CD4-positive, alpha-beta memory T cell (primary cell): ENCODE measurements at regions not wholly inside any gene's neighbourhood (a gene's known extent, or its start where the extent isn't known, plus 50 kb on each side); places are given as distances from the start of the nearest gene placed in this dataset.
"Not testable (repeated sequence)": the region's sequence is repeated elsewhere in the genome, so short reads cannot be mapped to it uniquely, and the experiment has no call there.

Experiments used
- CTCF ChIA-PET: fragments of 350-600 bp; sonication (Branson Sonifier 250); formaldehyde crosslinking; loops from one replicate; lab custom pipeline; 2021; ENCODE audit warnings: inconsistent platforms; ENCODE audit not compliant: partially characterized antibody; lab: Charles Lee
- POLR2A ChIA-PET: fragments of 350-600 bp; sonication (Branson Sonifier 250); formaldehyde crosslinking; loops from one replicate; lab custom pipeline; 2021; ENCODE audit not compliant: partially characterized antibody; lab: Charles Lee
- DNase-seq, 5 donors: peaks; one replicate each; pipeline versions ENCODE4 v3.0.0 to v3.0.0-alpha.2; 2020 to 2022; ENCODE audit warnings: mixed read lengths in 1 of 5
- H3K27ac ChIP-seq: one replicate; pipeline ENCODE4 v1.7.0; 2013; ENCODE audit warnings: low read depth, low read length
- H3K27me3 ChIP-seq: 2 replicates; pipeline ENCODE4 v1.7.0; 2013; ENCODE audit warnings: mild to moderate bottlenecking, low read length, moderate library complexity; ENCODE audit not compliant: insufficient read depth
- H3K36me3 ChIP-seq: 2 replicates; pipeline ENCODE4 v1.7.0; 2013; ENCODE audit warnings: mild to moderate bottlenecking, low read length, moderate library complexity; ENCODE audit not compliant: insufficient read depth
- H3K4me1 ChIP-seq: 2 replicates; pipeline ENCODE4 v1.7.0; 2013; ENCODE audit warnings: mild to moderate bottlenecking, low read length, moderate library complexity; ENCODE audit not compliant: insufficient read depth
- H3K4me3 ChIP-seq, 2 donors: one replicate each; pipeline ENCODE4 v1.7.0; 2013; ENCODE audit warnings: low read length in 2 of 2, mild to moderate bottlenecking in 1 of 2
- H3K9me3 ChIP-seq, 2 donors: one replicate each; pipeline ENCODE4 v1.7.0; 2013; ENCODE audit warnings: low read length in 2 of 2, control low read depth in 1 of 2; ENCODE audit not compliant: control insufficient read depth in 1 of 2
- H3K27ac Mint-ChIP-seq, 7 donors: one replicate each; pipeline ENCODE4 v1.8.0; 2020 to 2021; ENCODE audit warnings: mixed read lengths in 7 of 7, mild to moderate bottlenecking in 6 of 7, inconsistent platforms in 3 of 7, moderate library complexity in 3 of 7
- H3K27me3 Mint-ChIP-seq, 2 donors: one replicate each; pipeline ENCODE4 v1.8.0; 2020 to 2021; ENCODE audit warnings: mixed read lengths in 2 of 2
- H3K36me3 Mint-ChIP-seq, 2 donors: one replicate each; pipeline ENCODE4 v1.8.0; 2020 to 2021; ENCODE audit warnings: mixed read lengths in 2 of 2, inconsistent platforms in 1 of 2, mild to moderate bottlenecking in 1 of 2
- H3K4me1 Mint-ChIP-seq, 4 donors: one replicate each; pipeline ENCODE4 v1.8.0; 2020 to 2021; ENCODE audit warnings: mixed read lengths in 4 of 4, mild to moderate bottlenecking in 1 of 4
- H3K4me3 Mint-ChIP-seq, 8 donors: one replicate each; pipeline ENCODE4 v1.8.0; 2020 to 2021; ENCODE audit warnings: mixed read lengths in 8 of 8, mild to moderate bottlenecking in 7 of 8, moderate library complexity in 6 of 8, inconsistent platforms in 3 of 8
- H3K9me3 Mint-ChIP-seq, 8 donors: one replicate each; pipeline ENCODE4 v1.8.0; 2020 to 2021; ENCODE audit warnings: mixed read lengths in 8 of 8, mild to moderate bottlenecking in 5 of 8, inconsistent platforms in 3 of 8, moderate library complexity in 1 of 8
- intact Hi-C: fragments of 100-400 bp; cut with micrococcal nuclease; formaldehyde crosslinking; loops from one replicate; pipeline ENCODE4 v1.15.1; 2023

DNA sequence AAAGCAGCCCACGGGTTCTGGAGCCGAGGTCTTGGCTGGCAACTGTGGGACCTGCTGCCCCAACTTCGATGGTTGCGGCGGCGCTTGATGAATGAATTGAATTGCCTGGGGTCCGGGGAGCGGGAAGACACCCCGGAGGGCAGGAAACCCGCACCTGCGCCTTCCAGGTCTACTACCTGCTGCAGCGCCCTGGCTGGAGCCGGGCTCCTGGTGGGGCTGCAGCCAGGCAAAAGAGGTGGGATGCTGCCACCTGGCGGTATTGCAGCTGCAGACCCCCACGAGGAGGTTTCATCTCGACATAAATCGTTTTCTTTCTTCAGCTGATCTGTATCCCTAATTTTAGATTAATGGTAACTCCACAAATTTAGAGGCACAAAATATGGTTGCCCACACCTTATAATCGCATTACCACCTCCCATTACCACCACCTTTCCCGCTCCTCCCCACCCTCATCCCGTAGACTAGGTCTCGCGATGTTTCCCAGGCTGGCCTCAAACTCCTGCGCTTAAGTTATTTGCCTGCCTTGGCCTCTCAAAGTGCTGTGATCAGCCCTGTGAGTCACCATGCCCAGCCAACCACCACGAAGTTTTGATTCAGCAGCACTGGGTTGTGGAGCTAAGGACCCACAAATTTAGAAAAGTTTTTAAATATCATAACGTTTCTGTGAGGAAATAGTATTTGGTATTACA lies 1492.4 kb upstream of the DEFB115 start:
- H3K4me1 ChIP-seq, H3K4me1 Mint-ChIP-seq, H3K27me3 Mint-ChIP-seq, CTCF ChIA-PET, POLR2A ChIA-PET, H3K36me3 Mint-ChIP-seq, H3K27ac Mint-ChIP-seq, H3K9me3 ChIP-seq, H3K27ac ChIP-seq, H3K4me3 ChIP-seq, H3K27me3 ChIP-seq, H3K36me3 ChIP-seq: not testable (repeated sequence)
- Mint-ChIP-seq H3K4me3 (peak overlapping the region in 1 of 8 donors; percentile 58), H3K9me3 (peaks cover 0 to 34% (median 8%) of the 10 kb centered on the region in 8 donors)
- peak in 1 of 5 donors; percentile 44 for DNase-seq
- intact Hi-C loops = loop anchor here (5.0 kb wide), 1 partner anchor 233 kb away; no protein-coding TSS in a partner anchor

- H3K36me3 ChIP-seq, H3K4me1 ChIP-seq, intact Hi-C loops, H3K27ac Mint-ChIP-seq, H3K36me3 Mint-ChIP-seq, POLR2A ChIA-PET, CTCF ChIA-PET, H3K27ac ChIP-seq, DNase-seq, H3K4me3 Mint-ChIP-seq, H3K4me1 Mint-ChIP-seq, H3K4me3 ChIP-seq, H3K9me3 ChIP-seq, H3K27me3 ChIP-seq, H3K27me3 Mint-ChIP-seq: not testable (repeated sequence)
- peaks cover 5 to 38% (median 17%) of the 10 kb centered on the region in 8 donors for H3K9me3 Mint-ChIP-seq
Observed at GRCh38 chr20:29778033-29778432, 1479.4 kb upstream of the DEFB115 start.

DNA sequence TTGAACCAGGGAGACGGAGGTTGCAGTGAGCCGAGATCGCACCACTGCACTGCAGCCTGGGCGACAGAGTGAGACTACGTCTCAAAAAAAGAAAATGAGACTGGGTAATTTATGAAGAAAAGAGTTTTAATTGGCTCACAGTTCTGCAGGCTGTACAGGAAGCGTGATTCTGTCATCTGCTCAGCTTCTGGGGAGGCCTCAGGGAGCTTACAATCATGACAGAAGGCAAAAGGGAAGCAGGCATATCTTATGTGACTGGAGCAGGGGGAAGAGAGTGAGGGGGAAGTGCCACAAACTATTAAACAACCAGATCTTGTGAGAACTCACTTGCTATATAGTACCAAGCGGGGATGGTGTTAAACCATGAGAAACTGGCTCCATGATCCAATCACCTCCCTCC lies 1476.2 kb upstream of the DEFB115 start:
- H3K27me3 Mint-ChIP-seq, H3K4me3 ChIP-seq, H3K27me3 ChIP-seq, H3K4me1 Mint-ChIP-seq, H3K9me3 ChIP-seq, H3K4me3 Mint-ChIP-seq, H3K27ac ChIP-seq, POLR2A ChIA-PET, H3K36me3 ChIP-seq, H3K4me1 ChIP-seq, H3K36me3 Mint-ChIP-seq, DNase-seq, intact Hi-C loops, CTCF ChIA-PET: not testable (repeated sequence)
- Mint-ChIP-seq H3K9me3 (peaks cover 5 to 56% (median 23%) of the 10 kb centered on the region in 8 donors), H3K27ac (peak overlapping the region in 1 of 7 donors; percentile 48)

- DNase-seq, H3K27me3 Mint-ChIP-seq, H3K27me3 ChIP-seq, H3K4me3 Mint-ChIP-seq, H3K4me1 Mint-ChIP-seq, H3K9me3 ChIP-seq, CTCF ChIA-PET, H3K36me3 ChIP-seq, H3K27ac Mint-ChIP-seq, H3K36me3 Mint-ChIP-seq, intact Hi-C loops, POLR2A ChIA-PET, H3K4me3 ChIP-seq, H3K27ac ChIP-seq, H3K4me1 ChIP-seq: not testable (repeated sequence)
- peaks cover 5 to 61% (median 26%) of the 10 kb centered on the region in 8 donors for H3K9me3 Mint-ChIP-seq
Observed at GRCh38 chr20:29781891-29782290, 1475.6 kb upstream of the DEFB115 start.

- H3K4me1 Mint-ChIP-seq, POLR2A ChIA-PET, H3K4me1 ChIP-seq, H3K4me3 ChIP-seq, H3K27ac ChIP-seq, DNase-seq, intact Hi-C loops, H3K36me3 ChIP-seq, H3K27me3 Mint-ChIP-seq, H3K9me3 ChIP-seq, H3K27me3 ChIP-seq, CTCF ChIA-PET, H3K36me3 Mint-ChIP-seq: not testable (repeated sequence)
- Mint-ChIP-seq H3K9me3 (peaks cover 4 to 65% (median 29%) of the 10 kb centered on the region in 8 donors), H3K4me3 (peak overlapping the region in 1 of 8 donors; percentile 33), H3K27ac (peak overlapping the region in 1 of 7 donors; percentile 52)
Observed at GRCh38 chr20:29787456-29787855, 1470.0 kb upstream of the DEFB115 start.

GRCh38 chr20:29790510-29790909 lies 1467.0 kb upstream of the DEFB115 start:
- Mint-ChIP-seq H3K9me3 (peaks cover 4 to 56% (median 29%) of the 10 kb centered on the region in 8 donors), H3K4me1 (no peaks in the 10 kb centered on the region), H3K27ac (no peak overlapping the region), H3K36me3 (no peaks in the 10 kb centered on the region), H3K4me3 (no peak overlapping the region), H3K27me3 (peaks cover 0 to 2% of the 10 kb centered on the region in 2 donors)
- Histone ChIP-seq H3K4me1 (no peaks in the 10 kb centered on the region), H3K9me3 (no peaks in the 10 kb centered on the region), H3K27me3 (no peaks in the 10 kb centered on the region), H3K36me3 (no peaks in the 10 kb centered on the region), H3K4me3 (no peak overlapping the region), H3K27ac (no peak overlapping the region)
- ChIA-PET CTCF (no interaction called here), POLR2A (no interaction called here)
- intact Hi-C loops = no loop called here
- no peak for DNase-seq

- H3K36me3 ChIP-seq, POLR2A ChIA-PET, H3K4me1 Mint-ChIP-seq, H3K27me3 ChIP-seq, H3K4me1 ChIP-seq, H3K9me3 ChIP-seq, H3K36me3 Mint-ChIP-seq, H3K27ac ChIP-seq, H3K4me3 Mint-ChIP-seq, DNase-seq, H3K4me3 ChIP-seq, intact Hi-C loops, H3K27me3 Mint-ChIP-seq, CTCF ChIA-PET, H3K27ac Mint-ChIP-seq: not testable (repeated sequence)
- peaks cover 4 to 36% (median 9%) of the 10 kb centered on the region in 8 donors for H3K9me3 Mint-ChIP-seq
Observed at GRCh38 chr20:29831508-29831907, 1426.0 kb upstream of the DEFB115 start.
